ENCODE measurements at regions not wholly inside any gene's neighbourhood (a gene's known extent, or its start where the extent isn't known, plus 50 kb on each side); places are given as distances from the start of the nearest gene placed in this dataset.

DNA sequence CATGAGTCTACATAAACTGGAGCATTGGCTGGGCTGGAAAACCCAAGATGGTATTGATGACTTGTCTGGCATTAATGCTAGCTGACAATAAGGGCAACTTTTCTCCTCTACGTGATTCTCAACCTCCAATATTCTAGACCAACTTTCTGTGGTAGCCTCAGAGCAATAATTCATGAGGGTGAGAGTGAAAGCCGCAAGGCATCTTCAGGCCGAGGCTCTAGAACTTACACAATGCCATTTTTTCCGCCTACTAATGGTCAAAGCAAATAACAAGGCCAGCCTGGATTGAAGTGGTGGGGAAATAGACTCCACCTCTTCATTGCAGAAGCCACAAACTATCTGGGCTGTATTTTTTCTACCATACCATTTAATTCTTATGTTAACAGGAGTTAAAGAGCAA, 267.4 kb downstream of the GABRG2 start:
- H3K27ac Mint-ChIP-seq (ENCODE audit: unreplicated experiment): no peak overlapping the region
- H3K36me3 ChIP-seq (ENCODE audit: control insufficient read depth, insufficient read depth, low read length): no peaks in the 10 kb centered on the region
- H3K4me3 Mint-ChIP-seq (ENCODE audit: unreplicated experiment): no peak overlapping the region
- CTCF ChIA-PET: no interaction called here
- H3K4me3 ChIP-seq (ENCODE audit: low read depth, low read length): no peak overlapping the region
- no peaks in the 10 kb centered on the region for H3K9me3 ChIP-seq
- TF ChIP-seq, protein P1, sequence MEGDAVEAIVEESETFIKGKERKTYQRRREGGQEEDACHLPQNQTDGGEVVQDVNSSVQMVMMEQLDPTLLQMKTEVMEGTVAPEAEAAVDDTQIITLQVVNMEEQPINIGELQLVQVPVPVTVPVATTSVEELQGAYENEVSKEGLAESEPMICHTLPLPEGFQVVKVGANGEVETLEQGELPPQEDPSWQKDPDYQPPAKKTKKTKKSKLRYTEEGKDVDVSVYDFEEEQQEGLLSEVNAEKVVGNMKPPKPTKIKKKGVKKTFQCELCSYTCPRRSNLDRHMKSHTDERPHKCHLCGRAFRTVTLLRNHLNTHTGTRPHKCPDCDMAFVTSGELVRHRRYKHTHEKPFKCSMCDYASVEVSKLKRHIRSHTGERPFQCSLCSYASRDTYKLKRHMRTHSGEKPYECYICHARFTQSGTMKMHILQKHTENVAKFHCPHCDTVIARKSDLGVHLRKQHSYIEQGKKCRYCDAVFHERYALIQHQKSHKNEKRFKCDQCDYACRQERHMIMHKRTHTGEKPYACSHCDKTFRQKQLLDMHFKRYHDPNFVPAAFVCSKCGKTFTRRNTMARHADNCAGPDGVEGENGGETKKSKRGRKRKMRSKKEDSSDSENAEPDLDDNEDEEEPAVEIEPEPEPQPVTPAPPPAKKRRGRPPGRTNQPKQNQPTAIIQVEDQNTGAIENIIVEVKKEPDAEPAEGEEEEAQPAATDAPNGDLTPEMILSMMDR (IDR thresholded peaks at IDR 0.05; ENCODE audit: insufficient read depth in 1 of 2, low read depth in 1 of 2, low read length in 1 of 2, severe bottlenecking in 1 of 2, unreplicated experiment in 1 of 2): no peak
- H3K4me1 Mint-ChIP-seq (ENCODE audit: low read depth, unreplicated experiment): no peaks in the 10 kb centered on the region
- H3K27me3 ChIP-seq (replicated peaks; ENCODE audit: control insufficient read depth, insufficient read depth, low read length): no peaks in the 10 kb centered on the region
- peaks cover 2% of the 10 kb centered on the region for H3K27me3 Mint-ChIP-seq (ENCODE audit: insufficient read depth, unreplicated experiment)
- BruUV-seq (replicated peaks): no TSS peak
- no peaks in the 10 kb centered on the region for H3K4me1 ChIP-seq
- intact Hi-C loops (cut with micrococcal nuclease; ENCODE audit: unreplicated experiment): no loop called here
- H3K9me3 Mint-ChIP-seq (ENCODE audit: unreplicated experiment): no peaks in the 10 kb centered on the region
- DNase-seq: no peak
- POLR2A ChIA-PET: no interaction called here
- no peaks in the 10 kb centered on the region for H3K36me3 Mint-ChIP-seq (ENCODE audit: insufficient read depth, unreplicated experiment)

GRCh38 chr5:162360373-162360931, 292.9 kb downstream of the GABRG2 start:
- no peaks in the 10 kb centered on the region for H3K4me1 Mint-ChIP-seq (ENCODE audit: low read depth, unreplicated experiment)
- TF ChIP-seq, protein P1 (IDR thresholded peaks at IDR 0.05; ENCODE audit: insufficient read depth in 1 of 2, low read depth in 1 of 2, low read length in 1 of 2, severe bottlenecking in 1 of 2, unreplicated experiment in 1 of 2): no peak

GRCh38 chr5:162372256-162372655, 304.7 kb downstream of the GABRG2 start:
- Mint-ChIP-seq H3K27me3 (ENCODE audit: insufficient read depth, unreplicated experiment) (peaks cover 3% of the 10 kb centered on the region), H3K4me1 (ENCODE audit: low read depth, unreplicated experiment) (no peaks in the 10 kb centered on the region), H3K27ac (ENCODE audit: unreplicated experiment) (no peak overlapping the region), H3K9me3 (ENCODE audit: unreplicated experiment) (peaks cover 41% of the 10 kb centered on the region), H3K4me3 (ENCODE audit: unreplicated experiment) (no peak overlapping the region), H3K36me3 (ENCODE audit: insufficient read depth, unreplicated experiment) (no peaks in the 10 kb centered on the region)
- no peaks in the 10 kb centered on the region for H3K27me3 ChIP-seq (replicated peaks; ENCODE audit: control insufficient read depth, insufficient read depth, low read length)
- ChIA-PET POLR2A (no interaction called here), CTCF (no interaction called here)
- intact Hi-C loops (cut with micrococcal nuclease; ENCODE audit: unreplicated experiment): no loop called here
- no peak for DNase-seq
- H3K4me1 ChIP-seq: no peaks in the 10 kb centered on the region
- H3K4me3 ChIP-seq (ENCODE audit: low read depth, low read length): no peak overlapping the region
- TF ChIP-seq, protein P1 (IDR thresholded peaks at IDR 0.05; ENCODE audit: insufficient read depth in 1 of 2, low read depth in 1 of 2, low read length in 1 of 2, severe bottlenecking in 1 of 2, unreplicated experiment in 1 of 2): no peak
- no peaks in the 10 kb centered on the region for H3K36me3 ChIP-seq (ENCODE audit: control insufficient read depth, insufficient read depth, low read length)
- no peaks in the 10 kb centered on the region for H3K9me3 ChIP-seq
- BruUV-seq (replicated peaks): no TSS peak

More at GRCh38 chr5:162360373-162360931, 292.9 kb downstream of the GABRG2 start:
- peaks cover 12% of the 10 kb centered on the region for H3K9me3 Mint-ChIP-seq (ENCODE audit: unreplicated experiment)
- ChIA-PET CTCF (no interaction called here), POLR2A (no interaction called here)
- Histone ChIP-seq H3K4me1 (no peaks in the 10 kb centered on the region), H3K9me3 (no peaks in the 10 kb centered on the region), H3K36me3 (ENCODE audit: control insufficient read depth, insufficient read depth, low read length) (no peaks in the 10 kb centered on the region), H3K27me3 (replicated peaks; ENCODE audit: control insufficient read depth, insufficient read depth, low read length) (no peaks in the 10 kb centered on the region), H3K4me3 (ENCODE audit: low read depth, low read length) (no peak overlapping the region)
- no peak for DNase-seq
- intact Hi-C loops (cut with micrococcal nuclease; ENCODE audit: unreplicated experiment): no loop called here
- BruUV-seq (replicated peaks): no TSS peak
- H3K36me3 Mint-ChIP-seq (ENCODE audit: insufficient read depth, unreplicated experiment): no peaks in the 10 kb centered on the region
- no peaks in the 10 kb centered on the region for H3K27me3 Mint-ChIP-seq (ENCODE audit: insufficient read depth, unreplicated experiment)
- H3K27ac Mint-ChIP-seq (ENCODE audit: unreplicated experiment): no peak overlapping the region
- no peak overlapping the region for H3K4me3 Mint-ChIP-seq (ENCODE audit: unreplicated experiment)

All from Caco-2 (cell line).